Astrocyte (in vitro differentiated cells and primary cell): ENCODE measurements at regions not wholly inside any gene's neighbourhood (a gene's known extent, or its start where the extent isn't known, plus 50 kb on each side); places are given as distances from the start of the nearest gene placed in this dataset.

Experiments
- CTCF ChIP-seq: IDR thresholded peaks from 2 replicates; pipeline ENCODE4 v1.5.1; 2011; ENCODE audit warnings: low read depth, mild to moderate bottlenecking, inconsistent platforms, low read length, moderate library complexity; ENCODE audit not compliant: insufficient read depth
- EZH2 ChIP-seq: IDR thresholded peaks from 2 replicates; pipeline ENCODE4 v1.6.1; 2012; ENCODE audit warnings: mild to moderate bottlenecking, low read length, inconsistent platforms; ENCODE audit not compliant: insufficient read depth

GRCh38 chr12:22938323-22938722, 313.4 kb downstream of the ETNK1 start:
- no peak for TF ChIP-seq EZH2
- TF ChIP-seq CTCF, result no peak
